Gastrocnemius medialis (tissue), 4 donors: ENCODE measurements at regions not wholly inside any gene's neighbourhood (a gene's known extent, or its start where the extent isn't known, plus 50 kb on each side); places are given as distances from the start of the nearest gene placed in this dataset.

Experiments
- CTCF ChIP-seq, 5 experiments: fragments of 450-650 bp in 3 of 5; fragments of 200-600 bp in 2 of 5; sonication (generic) in 2 of 5; IDR thresholded peaks in 4 of 5; conservative IDR thresholded peaks in 1 of 5; 1 replicate in 4 of 5; 2 replicates in 1 of 5; pipeline ENCODE4 v1.5.1; 2016 to 2019; ENCODE audit warnings: antibody characterized with exemption in 5 of 5, mild to moderate bottlenecking in 3 of 5, moderate library complexity in 3 of 5
- POLR2A ChIP-seq, 2 donors: fragments of 450-650 bp; IDR thresholded peaks; one replicate each; pipeline ENCODE4 v1.6.1; 2017; ENCODE audit warnings: antibody characterized with exemption in 2 of 2, mild to moderate bottlenecking in 2 of 2, moderate library complexity in 2 of 2

GRCh38 chr11:122173074-122173450 is 57.0 kb upstream of the BLID start:
- TF ChIP-seq CTCF (IDR thresholded peaks at IDR 0.05 in 4 of 5, conservative IDR thresholded peaks at IDR 0.05 in 1 of 5) (no peak), POLR2A (IDR thresholded peaks at IDR 0.05) (no peak)
